Upper lobe of left lung (tissue), 4 donors: ENCODE measurements at regions not wholly inside any gene's neighbourhood (a gene's known extent, or its start where the extent isn't known, plus 50 kb on each side); places are given as distances from the start of the nearest gene placed in this dataset.

Source experiments
- POLR2A ChIP-seq, 4 donors: fragments of 450-650 bp; IDR thresholded peaks; one replicate each; pipeline ENCODE4 v1.5.1; 2016 to 2017; ENCODE audit warnings: antibody characterized with exemption in 4 of 4, mild to moderate bottlenecking in 2 of 4
- POLR2AphosphoS5 ChIP-seq, 2 donors: sonication (generic); formaldehyde crosslinking; IDR thresholded peaks; one replicate each; pipeline ENCODE4 v1.5.1; 2017; ENCODE audit warnings: antibody characterized with exemption in 2 of 2
- TF ChIP-seq, protein P1 (sequence below), 6 experiments: fragments of 450-650 bp in 4 of 6; fragments of 200-600 bp in 2 of 6; sonication (generic) in 2 of 6; IDR thresholded peaks; one replicate each; pipeline ENCODE4 v1.5.1; 2016 to 2019; ENCODE audit warnings: antibody characterized with exemption in 6 of 6

DNA sequence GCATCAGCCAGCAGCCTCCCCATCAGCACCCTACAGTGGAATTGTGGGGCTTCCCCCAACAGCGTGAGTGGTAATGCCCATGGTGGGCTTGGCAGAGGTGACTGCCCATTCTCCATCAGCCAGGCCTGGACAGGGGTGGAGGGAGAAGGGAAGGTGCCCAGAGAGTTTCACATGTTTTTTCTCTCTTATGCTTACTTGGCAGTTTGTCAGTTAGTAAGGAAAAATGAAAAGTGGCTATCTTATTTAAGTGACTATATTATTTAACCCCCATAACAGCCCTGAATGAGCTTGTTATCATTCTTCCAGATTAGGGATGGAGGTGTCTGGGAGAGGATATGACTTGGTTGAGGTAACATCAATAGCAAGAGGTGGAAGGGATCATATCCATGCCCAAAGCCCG lies 921.7 kb downstream of the GRID1 start:
- TF ChIP-seq, protein P1, sequence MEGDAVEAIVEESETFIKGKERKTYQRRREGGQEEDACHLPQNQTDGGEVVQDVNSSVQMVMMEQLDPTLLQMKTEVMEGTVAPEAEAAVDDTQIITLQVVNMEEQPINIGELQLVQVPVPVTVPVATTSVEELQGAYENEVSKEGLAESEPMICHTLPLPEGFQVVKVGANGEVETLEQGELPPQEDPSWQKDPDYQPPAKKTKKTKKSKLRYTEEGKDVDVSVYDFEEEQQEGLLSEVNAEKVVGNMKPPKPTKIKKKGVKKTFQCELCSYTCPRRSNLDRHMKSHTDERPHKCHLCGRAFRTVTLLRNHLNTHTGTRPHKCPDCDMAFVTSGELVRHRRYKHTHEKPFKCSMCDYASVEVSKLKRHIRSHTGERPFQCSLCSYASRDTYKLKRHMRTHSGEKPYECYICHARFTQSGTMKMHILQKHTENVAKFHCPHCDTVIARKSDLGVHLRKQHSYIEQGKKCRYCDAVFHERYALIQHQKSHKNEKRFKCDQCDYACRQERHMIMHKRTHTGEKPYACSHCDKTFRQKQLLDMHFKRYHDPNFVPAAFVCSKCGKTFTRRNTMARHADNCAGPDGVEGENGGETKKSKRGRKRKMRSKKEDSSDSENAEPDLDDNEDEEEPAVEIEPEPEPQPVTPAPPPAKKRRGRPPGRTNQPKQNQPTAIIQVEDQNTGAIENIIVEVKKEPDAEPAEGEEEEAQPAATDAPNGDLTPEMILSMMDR (IDR thresholded peaks at IDR 0.05), result no peak
- TF ChIP-seq POLR2A (IDR thresholded peaks at IDR 0.05), result no peak
- no peak for TF ChIP-seq POLR2AphosphoS5 (IDR thresholded peaks at IDR 0.05)
